NCI-H748 (cell line): ENCODE measurements at regions not wholly inside any gene's neighbourhood (a gene's known extent, or its start where the extent isn't known, plus 50 kb on each side); places are given as distances from the start of the nearest gene placed in this dataset.
"Not testable (repeated sequence)": the region's sequence is repeated elsewhere in the genome, so short reads cannot be mapped to it uniquely, and the experiment has no call there.

ENCODE experiments used
- DNase-seq: peaks from one replicate; lab custom pipeline; 2025; ENCODE audit not compliant: unreplicated experiment; lab: John Stamatoyannopoulos, UW

GRCh38 chr12:131272283-131272814 lies 318.6 kb downstream of the ADGRD1 start:
- not testable (repeated sequence) for DNase-seq

GRCh38 chr12:131273291-131273845 lies 319.7 kb downstream of the ADGRD1 start:
- no peak for DNase-seq

- DNase-seq, result no peak
These were observed 320.4 kb downstream of the ADGRD1 start for GRCh38 chr12:131274061-131274460.

- no peak for DNase-seq
These were observed 321.2 kb downstream of the ADGRD1 start for GRCh38 chr12:131274906-131275305.

GRCh38 chr12:131275824-131276223 lies 322.1 kb downstream of the ADGRD1 start:
- DNase-seq, result no peak

- DNase-seq, result no peak
These were observed 322.9 kb downstream of the ADGRD1 start for GRCh38 chr12:131276501-131277185.

- DNase-seq, result not testable (repeated sequence)
These were observed 323.7 kb downstream of the ADGRD1 start for GRCh38 chr12:131277186-131278091.

GRCh38 chr12:131278451-131279115 lies 324.9 kb downstream of the ADGRD1 start:
- not testable (repeated sequence) for DNase-seq

GRCh38 chr12:131279281-131279921 lies 325.7 kb downstream of the ADGRD1 start:
- DNase-seq, result no peak

- DNase-seq, result no peak
These were observed 326.7 kb downstream of the ADGRD1 start for GRCh38 chr12:131280426-131280825.

- no peak for DNase-seq
These were observed 327.3 kb downstream of the ADGRD1 start for GRCh38 chr12:131281016-131281415.

- no peak for DNase-seq
These were observed 328.8 kb downstream of the ADGRD1 start for GRCh38 chr12:131282292-131283080.

- no peak for DNase-seq
These were observed 329.6 kb downstream of the ADGRD1 start for GRCh38 chr12:131283191-131283861.

- DNase-seq, result not testable (repeated sequence)
These were observed 330.4 kb downstream of the ADGRD1 start for GRCh38 chr12:131283862-131284825.

- not testable (repeated sequence) for DNase-seq
These were observed 331.5 kb downstream of the ADGRD1 start for GRCh38 chr12:131284954-131285904.

- not testable (repeated sequence) for DNase-seq
These were observed 332.2 kb downstream of the ADGRD1 start for GRCh38 chr12:131285905-131286295.

GRCh38 chr12:131286301-131286700 lies 332.6 kb downstream of the ADGRD1 start:
- not testable (repeated sequence) for DNase-seq
